ENCODE measurements at regions not wholly inside any gene's neighbourhood (a gene's known extent, or its start where the extent isn't known, plus 50 kb on each side); places are given as distances from the start of the nearest gene placed in this dataset.

GRCh38 chr21:38652396-38652795 is 153.3 kb upstream of the ETS2 start:
- Histone ChIP-seq H3K27ac (ENCODE audit: low read depth, low read length) (no peak overlapping the region), H3K36me3 (ENCODE audit: control insufficient read depth, low read length) (no peaks in the 10 kb centered on the region), H3F3A (ENCODE audit: control insufficient read depth, insufficient read depth) (no peaks in the 10 kb centered on the region), H3K4me3 (ENCODE audit: low read length) (no peak overlapping the region), H3K9me2 (replicated peaks; ENCODE audit: control insufficient read depth, low read length) (no peaks in the 10 kb centered on the region), H3K4me2 (ENCODE audit: low read length) (no peak overlapping the region), H4K20me1 (ENCODE audit: control insufficient read depth, insufficient read depth, low read depth, low read length) (no peaks in the 10 kb centered on the region), H3K79me2 (ENCODE audit: control insufficient read depth, low read length) (no peaks in the 10 kb centered on the region), H3K27me3 (ENCODE audit: control insufficient read depth, low read length) (peaks cover 10% of the 10 kb centered on the region; the same call in 1 of the 2 replicates), H3K9me3 (ENCODE audit: control insufficient read depth, insufficient read depth, low read length) (no peaks in the 10 kb centered on the region), H3K4me1 (ENCODE audit: control insufficient read depth, low read length) (no peaks in the 10 kb centered on the region)
- TF ChIP-seq CTCF (IDR thresholded peaks at IDR 0.05; ENCODE audit: low read depth, low read length, poor library complexity, severe bottlenecking) (no peak), EZH2phosphoT487 (IDR thresholded peaks at IDR 0.05; ENCODE audit: borderline replicate concordance, low read length) (no peak)

- TF ChIP-seq CTCF (IDR thresholded peaks at IDR 0.05; ENCODE audit: low read depth, low read length, poor library complexity, severe bottlenecking) (no peak), EZH2phosphoT487 (IDR thresholded peaks at IDR 0.05; ENCODE audit: borderline replicate concordance, low read length) (no peak)
- Histone ChIP-seq H3K27ac (ENCODE audit: low read depth, low read length) (no peak overlapping the region), H3K27me3 (ENCODE audit: control insufficient read depth, low read length) (peaks cover 10% of the 10 kb centered on the region; the same call in 1 of the 2 replicates), H4K20me1 (ENCODE audit: control insufficient read depth, insufficient read depth, low read depth, low read length) (no peaks in the 10 kb centered on the region), H3K4me2 (ENCODE audit: low read length) (no peak overlapping the region), H3K4me3 (ENCODE audit: low read length) (no peak overlapping the region), H3K9me3 (ENCODE audit: control insufficient read depth, insufficient read depth, low read length) (no peaks in the 10 kb centered on the region), H3K9me2 (replicated peaks; ENCODE audit: control insufficient read depth, low read length) (no peaks in the 10 kb centered on the region), H3K79me2 (ENCODE audit: control insufficient read depth, low read length) (no peaks in the 10 kb centered on the region), H3K36me3 (ENCODE audit: control insufficient read depth, low read length) (no peaks in the 10 kb centered on the region), H3K4me1 (ENCODE audit: control insufficient read depth, low read length) (no peaks in the 10 kb centered on the region), H3F3A (ENCODE audit: control insufficient read depth, insufficient read depth) (no peaks in the 10 kb centered on the region)
These were observed 151.1 kb upstream of the ETS2 start for GRCh38 chr21:38654580-38654979.

GRCh38 chr21:38658511-38658910 is 147.2 kb upstream of the ETS2 start:
- no peak overlapping the region for H3K4me2 ChIP-seq (ENCODE audit: low read length)
- H3K27ac ChIP-seq (ENCODE audit: low read depth, low read length) = no peak overlapping the region
- H3K4me1 ChIP-seq (ENCODE audit: control insufficient read depth, low read length) = no peaks in the 10 kb centered on the region
- H3K9me3 ChIP-seq (ENCODE audit: control insufficient read depth, insufficient read depth, low read length) = no peaks in the 10 kb centered on the region
- H3F3A ChIP-seq (ENCODE audit: control insufficient read depth, insufficient read depth) = no peaks in the 10 kb centered on the region
- peaks cover 10% of the 10 kb centered on the region; the same call in 1 of the 2 replicates for H3K27me3 ChIP-seq (ENCODE audit: control insufficient read depth, low read length)
- H3K4me3 ChIP-seq (ENCODE audit: low read length) = no peak overlapping the region
- H4K20me1 ChIP-seq (ENCODE audit: control insufficient read depth, insufficient read depth, low read depth, low read length) = no peaks in the 10 kb centered on the region
- H3K9me2 ChIP-seq (replicated peaks; ENCODE audit: control insufficient read depth, low read length) = no peaks in the 10 kb centered on the region
- H3K36me3 ChIP-seq (ENCODE audit: control insufficient read depth, low read length) = no peaks in the 10 kb centered on the region
- TF ChIP-seq EZH2phosphoT487 (IDR thresholded peaks at IDR 0.05; ENCODE audit: borderline replicate concordance, low read length) = no peak
- TF ChIP-seq CTCF (IDR thresholded peaks at IDR 0.05; ENCODE audit: low read depth, low read length, poor library complexity, severe bottlenecking) = no peak
- no peaks in the 10 kb centered on the region for H3K79me2 ChIP-seq (ENCODE audit: control insufficient read depth, low read length)

All from DOHH2 (cell line).